HCT116 (cell line): ENCODE measurements at regions not wholly inside any gene's neighbourhood (a gene's known extent, or its start where the extent isn't known, plus 50 kb on each side); places are given as distances from the start of the nearest gene placed in this dataset.

Source experiments
- CEBPB ChIP-seq: IDR thresholded peaks from 2 replicates; pipeline ENCODE4 v1.6.1; 2012; ENCODE audit warnings: low read depth
- CTCF ChIP-seq, 3 experiments: fragments of 200-600 bp in 1 of 3; sonication (generic) in 1 of 3; IDR thresholded peaks in 2 of 3; conservative IDR thresholded peaks in 1 of 3; 2 replicates each; pipeline ENCODE4 v1.5.1; 2012 to 2017; ENCODE audit warnings: low read depth in 2 of 3, low read length in 2 of 3, antibody characterized with exemption in 1 of 3, borderline replicate concordance in 1 of 3, control low read depth in 1 of 3, mild to moderate bottlenecking in 1 of 3, mixed read lengths in 1 of 3, mixed run types in 1 of 3, moderate library complexity in 1 of 3; ENCODE audit not compliant: insufficient read depth in 1 of 3
- EZH2 ChIP-seq: fragments of 200-600 bp; sonication (generic); IDR thresholded peaks from 2 replicates; pipeline ENCODE4 v1.6.1; 2017; ENCODE audit warnings: antibody characterized with exemption, mixed run types
- POLR2A ChIP-seq: IDR thresholded peaks from 2 replicates; pipeline ENCODE4 v1.7.0; 2011; ENCODE audit warnings: borderline replicate concordance; ENCODE audit not compliant: insufficient read depth, insufficient read length; ENCODE audit errors: extremely low read depth
- POLR2AphosphoS5 ChIP-seq: IDR thresholded peaks from 2 replicates; pipeline ENCODE4 v1.6.1; 2011; ENCODE audit warnings: mild to moderate bottlenecking, low read depth, low read length, moderate library complexity
- SIN3A ChIP-seq: IDR thresholded peaks from 2 replicates; pipeline ENCODE4 v1.6.1; 2012; ENCODE audit warnings: low read depth
- SP1 ChIP-seq: IDR thresholded peaks from 2 replicates; pipeline ENCODE4 v1.6.1; 2012; ENCODE audit warnings: low read depth
- TCF7L2 ChIP-seq: IDR thresholded peaks from 2 replicates; pipeline ENCODE4 v1.7.0; 2011; ENCODE audit warnings: borderline replicate concordance, inconsistent platforms; ENCODE audit not compliant: insufficient read depth, insufficient read length; ENCODE audit errors: extremely low read depth
- YY1 ChIP-seq: IDR thresholded peaks from 2 replicates; pipeline ENCODE4 v1.6.1; 2011; ENCODE audit warnings: low read length, low read depth, moderate library complexity, mild to moderate bottlenecking; ENCODE audit not compliant: insufficient replicate concordance; ENCODE audit errors: extremely low read depth
- ZBTB33 ChIP-seq: IDR thresholded peaks from 2 replicates; pipeline ENCODE4 v1.6.1; 2011; ENCODE audit warnings: mild to moderate bottlenecking, low read length, moderate library complexity; ENCODE audit not compliant: insufficient replicate concordance; ENCODE audit errors: extremely low read depth
- TF ChIP-seq, protein P1 (sequence below): IDR thresholded peaks from 2 replicates; pipeline ENCODE4 v1.6.1; 2012

DNA sequence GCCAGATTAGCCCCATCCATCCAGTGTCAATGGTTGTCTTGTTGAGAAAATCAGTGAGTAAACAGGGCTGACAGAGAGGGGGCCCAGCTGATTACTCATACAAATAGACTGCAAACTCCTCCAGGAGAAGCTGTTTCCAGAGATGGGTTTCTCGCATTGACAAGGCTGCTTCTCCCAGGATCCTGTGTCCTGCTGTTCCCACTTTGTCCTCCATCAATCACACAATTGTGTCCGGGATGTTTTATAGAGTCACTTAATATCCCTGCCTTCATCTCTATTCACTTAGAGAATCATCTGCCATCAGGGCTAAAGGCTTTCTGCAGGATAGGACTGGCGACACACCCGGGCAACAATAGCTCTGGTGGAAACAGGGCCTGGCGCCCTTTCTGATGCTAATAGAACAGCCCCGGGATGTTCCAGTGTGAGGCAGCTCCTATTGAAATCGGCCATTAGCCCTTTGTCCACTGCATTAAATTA lies 71.7 kb upstream of the TBCA start:
- no peak for TF ChIP-seq POLR2A
- TF ChIP-seq CTCF (IDR thresholded peaks at IDR 0.05 in 2 of 3, conservative IDR thresholded peaks at IDR 0.05 in 1 of 3; ENCODE audit: borderline replicate concordance in 1 of 3, insufficient read depth in 1 of 3, low read depth in 2 of 3, low read length in 2 of 3), result no peak
- TF ChIP-seq YY1, result no peak
- no peak for TF ChIP-seq SIN3A
- TF ChIP-seq ZBTB33, result no peak
- TF ChIP-seq, protein P1, sequence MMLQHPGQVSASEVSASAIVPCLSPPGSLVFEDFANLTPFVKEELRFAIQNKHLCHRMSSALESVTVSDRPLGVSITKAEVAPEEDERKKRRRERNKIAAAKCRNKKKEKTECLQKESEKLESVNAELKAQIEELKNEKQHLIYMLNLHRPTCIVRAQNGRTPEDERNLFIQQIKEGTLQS, result no peak
- TF ChIP-seq EZH2, result no peak
- no peak for TF ChIP-seq CEBPB
- no peak for TF ChIP-seq POLR2AphosphoS5
- TF ChIP-seq TCF7L2, result no peak
- no peak for TF ChIP-seq SP1
